ENCODE measurements at regions not wholly inside any gene's neighbourhood (a gene's known extent, or its start where the extent isn't known, plus 50 kb on each side); places are given as distances from the start of the nearest gene placed in this dataset.

DNA sequence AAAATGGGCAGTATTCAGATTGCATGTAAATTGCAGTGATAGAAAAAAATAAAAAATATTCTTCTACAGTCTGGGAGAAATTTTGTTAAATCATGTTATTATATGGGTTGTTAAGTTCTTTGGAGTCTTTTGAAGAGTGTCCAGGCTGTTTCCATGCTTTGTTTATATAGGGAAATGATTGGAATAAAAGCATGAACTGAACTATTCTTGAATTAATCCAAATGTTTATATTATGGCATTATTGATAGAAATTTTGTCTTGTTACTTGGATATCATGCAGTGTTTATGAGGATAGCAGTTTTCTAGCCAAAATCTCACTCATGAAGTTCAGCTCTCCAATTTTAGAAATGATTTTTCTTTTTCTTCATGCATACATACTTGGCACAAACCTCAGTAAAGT is 108.2 kb upstream of the NAV3 start:
- no peak for DNase-seq

DNA sequence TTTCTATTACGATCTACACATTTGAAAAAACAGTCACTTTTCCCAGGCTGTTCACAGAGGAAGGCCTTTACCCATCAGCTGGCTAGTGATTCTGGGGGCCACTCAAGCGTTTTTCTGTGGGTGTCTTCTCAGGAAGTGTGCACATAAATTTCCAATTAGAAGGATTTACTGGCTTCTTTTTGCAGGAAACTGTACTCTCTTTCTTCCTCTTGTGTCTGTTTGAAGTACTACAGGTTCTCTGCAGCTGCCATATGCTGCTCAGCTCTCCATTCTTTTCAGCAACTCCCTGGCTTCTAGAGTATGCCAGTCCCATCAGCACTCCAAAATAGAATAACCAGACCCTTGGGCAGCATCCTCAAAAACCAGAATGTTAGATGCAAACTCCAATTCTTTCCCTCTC is 110.4 kb upstream of the NAV3 start:
- DNase-seq, result no peak

DNA sequence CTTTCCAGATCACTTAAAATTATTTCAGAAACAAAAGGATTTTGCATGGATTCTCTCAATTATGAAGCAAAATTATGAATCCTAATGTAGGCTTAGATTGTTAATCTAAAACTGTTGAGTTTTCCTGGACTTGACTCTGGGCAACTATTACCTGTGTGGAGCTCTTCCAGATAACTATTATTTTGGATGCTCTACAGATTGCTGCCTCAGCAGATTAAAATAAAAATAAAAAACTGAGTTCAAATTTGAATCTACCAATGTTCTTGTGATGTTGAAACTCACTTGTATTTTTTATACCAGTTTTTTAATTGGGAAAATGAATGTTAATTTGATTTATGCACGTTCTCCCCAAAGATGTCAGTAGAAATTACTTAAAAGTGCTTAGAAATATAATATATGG is 120.5 kb upstream of the NAV3 start:
- no peak for DNase-seq

DNA sequence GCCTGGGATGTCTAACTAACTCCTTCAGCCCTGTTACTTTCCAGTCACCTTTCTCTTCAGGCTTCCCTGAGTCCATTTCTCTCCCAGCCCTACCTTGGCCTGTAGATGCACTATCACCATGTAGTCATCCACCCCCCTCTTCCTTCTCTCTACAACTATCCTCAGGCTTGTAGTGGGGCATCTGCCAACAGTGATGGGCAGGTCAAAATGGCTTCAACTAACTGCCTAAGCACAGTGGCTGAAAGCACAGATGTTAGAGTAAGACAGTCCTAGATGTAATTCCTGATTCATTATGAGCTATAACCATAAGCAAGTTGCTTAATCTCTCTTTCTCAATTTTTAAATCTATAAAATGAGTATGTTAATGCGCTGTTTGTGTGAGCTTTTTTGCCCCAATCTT is 133.6 kb upstream of the NAV3 start:
- no peak for DNase-seq

DNA sequence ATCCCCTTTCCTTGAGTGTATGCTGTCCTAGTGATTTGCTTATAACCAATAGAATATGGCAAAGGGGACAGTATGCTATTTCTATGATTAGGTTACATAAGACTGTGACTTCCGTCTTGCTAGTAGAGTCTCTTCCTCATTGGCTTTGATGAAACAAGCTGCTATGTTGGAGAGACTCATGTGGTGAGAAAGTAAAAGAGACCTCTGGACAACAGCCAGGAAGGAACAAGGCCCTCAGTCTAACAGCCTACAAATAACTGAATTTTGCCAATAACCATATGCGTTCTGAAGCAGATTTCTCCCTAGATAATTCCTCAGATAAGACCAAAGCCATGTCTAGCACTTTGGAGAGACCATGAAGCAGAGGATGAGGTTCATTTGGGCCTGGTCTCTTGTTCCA is 134.5 kb upstream of the NAV3 start:
- no peak for DNase-seq

DNA sequence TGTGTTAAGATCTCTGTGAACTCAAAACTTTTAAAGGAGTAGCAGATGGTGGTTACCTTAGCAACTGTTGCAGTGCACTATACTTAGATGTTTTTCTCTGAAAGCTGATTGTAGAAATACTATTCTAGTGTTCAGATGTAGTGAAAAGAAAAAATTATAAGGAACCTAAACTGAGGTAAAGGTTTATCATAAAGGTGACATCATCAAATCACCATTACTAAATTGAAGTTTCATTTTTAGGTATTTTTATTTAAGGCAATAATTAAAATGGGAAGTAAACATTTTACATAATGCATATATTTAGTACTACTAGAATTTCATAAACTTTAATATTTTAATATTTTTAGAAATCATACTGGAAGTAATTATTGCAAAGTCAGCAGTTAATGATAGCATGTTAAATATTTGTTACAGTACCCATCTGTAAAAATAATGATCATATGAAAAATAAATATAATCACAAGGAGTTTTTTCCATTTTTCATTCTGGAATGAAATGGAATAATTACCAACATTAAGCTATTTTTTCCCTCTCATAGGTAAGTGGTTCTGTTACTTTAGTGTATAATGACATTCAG is 141.1 kb upstream of the NAV3 start:
- no peak for DNase-seq

DNA sequence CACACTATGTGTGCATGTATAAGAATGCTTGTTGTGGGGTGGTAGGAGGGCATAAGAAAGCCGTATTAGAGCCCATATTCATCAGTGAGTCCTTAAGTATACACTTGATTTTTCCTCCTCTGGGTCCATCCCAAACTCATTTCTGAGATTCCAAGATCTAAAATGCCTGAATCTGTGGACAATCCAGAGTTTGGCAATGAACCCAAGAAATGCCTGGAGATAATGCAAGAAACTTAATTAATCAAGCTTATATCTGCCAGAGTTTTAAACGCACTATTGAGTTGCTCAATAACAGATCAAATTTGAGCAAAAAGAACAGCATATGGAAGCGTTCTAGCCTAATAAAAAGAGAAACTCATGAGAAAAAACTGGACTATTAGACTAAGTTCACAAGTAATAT is 143.4 kb upstream of the NAV3 start:
- no peak for DNase-seq

DNA sequence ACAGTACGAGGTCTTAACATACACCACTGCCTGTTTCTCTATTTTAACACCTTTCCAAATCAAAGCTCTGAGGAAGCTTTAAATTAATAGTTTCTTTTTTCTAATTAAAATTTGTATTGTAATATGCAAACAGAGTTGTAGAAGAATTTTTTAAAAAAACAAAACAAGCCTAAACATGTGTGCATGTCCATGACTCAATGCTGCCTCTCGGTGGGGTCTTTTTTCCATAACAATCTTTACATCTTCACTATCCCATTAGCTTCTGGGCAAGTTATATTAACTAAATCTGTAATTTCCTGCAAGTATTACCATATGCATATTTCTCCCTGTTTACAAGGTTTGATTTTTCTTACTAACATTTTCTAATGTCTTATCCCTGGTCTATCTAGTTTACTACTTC is 143.9 kb upstream of the NAV3 start:
- DNase-seq, result no peak

DNA sequence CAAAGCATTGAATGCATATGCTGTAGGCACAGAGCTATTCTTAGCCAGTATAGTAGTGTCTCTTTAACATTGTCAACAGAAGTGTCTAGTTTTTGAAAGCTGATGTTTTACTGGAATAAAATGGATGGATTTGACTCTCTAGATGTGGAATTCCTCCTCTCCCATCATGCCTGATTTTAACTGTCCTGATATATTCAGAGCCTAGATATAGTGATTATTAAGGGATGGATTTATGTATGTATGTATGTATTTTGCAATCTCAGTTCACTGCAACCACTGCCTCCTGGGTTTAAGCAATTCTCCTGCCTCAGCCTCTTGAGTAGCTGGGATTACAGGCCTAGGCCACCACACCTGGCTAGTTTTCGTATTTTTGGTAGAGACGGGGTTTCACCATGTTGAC is 144.8 kb upstream of the NAV3 start:
- DNase-seq, result no peak

DNA sequence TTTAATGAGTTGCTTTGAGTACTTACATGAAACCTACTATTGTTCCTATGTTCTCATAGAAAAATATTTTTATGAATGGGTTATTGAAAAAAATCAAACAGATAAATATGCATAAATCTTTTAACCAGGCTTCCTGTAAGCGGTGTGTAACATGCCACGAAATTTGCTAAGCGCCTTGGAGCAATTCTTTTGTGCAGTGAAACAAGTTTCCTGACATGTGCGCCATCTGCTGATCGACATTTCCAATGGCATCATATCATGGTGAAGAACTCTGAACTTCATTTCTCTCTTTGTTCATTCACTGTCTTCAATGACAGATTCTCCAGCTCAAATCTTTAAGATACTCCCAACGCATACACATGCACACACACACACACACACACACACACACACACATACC is 145.6 kb upstream of the NAV3 start:
- DNase-seq, result no peak

DNA sequence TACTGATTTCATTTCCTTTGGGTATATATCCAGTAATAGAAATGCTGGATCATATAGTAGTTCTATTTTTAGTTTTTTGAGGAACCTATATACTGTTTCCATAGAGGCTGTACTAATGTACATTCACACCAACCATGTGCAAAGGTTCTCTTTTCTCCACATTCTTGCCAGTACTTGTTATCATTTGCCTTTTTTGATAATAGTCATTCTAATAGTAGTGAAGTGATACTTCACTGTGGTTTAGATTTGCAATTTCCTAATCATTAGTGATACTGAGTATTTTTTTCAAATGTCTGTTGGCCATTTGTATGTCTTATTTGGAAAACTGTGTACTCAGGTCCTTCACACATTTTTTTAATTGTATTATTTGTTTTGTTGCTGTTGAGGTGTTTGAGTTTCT is 148.2 kb upstream of the NAV3 start:
- no peak for DNase-seq

DNA sequence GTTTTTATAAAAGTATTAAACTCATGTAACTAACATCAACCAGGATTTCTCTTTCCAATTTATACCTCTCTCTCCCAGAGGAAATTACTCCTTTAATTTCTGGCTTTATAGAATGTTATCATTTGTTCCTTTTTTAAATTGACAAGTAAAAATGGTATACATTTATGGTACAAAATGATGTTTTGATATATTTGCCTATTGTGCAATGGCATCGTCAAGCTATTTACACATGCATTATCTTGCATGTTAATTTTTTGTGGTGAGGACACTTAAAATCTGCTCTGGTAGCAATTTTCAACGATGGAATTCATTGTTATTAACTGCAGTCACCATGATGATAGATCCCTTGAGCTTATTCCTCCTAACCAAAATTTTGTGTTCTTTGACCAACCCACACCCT is 149.0 kb upstream of the NAV3 start:
- DNase-seq, result no peak

DNA sequence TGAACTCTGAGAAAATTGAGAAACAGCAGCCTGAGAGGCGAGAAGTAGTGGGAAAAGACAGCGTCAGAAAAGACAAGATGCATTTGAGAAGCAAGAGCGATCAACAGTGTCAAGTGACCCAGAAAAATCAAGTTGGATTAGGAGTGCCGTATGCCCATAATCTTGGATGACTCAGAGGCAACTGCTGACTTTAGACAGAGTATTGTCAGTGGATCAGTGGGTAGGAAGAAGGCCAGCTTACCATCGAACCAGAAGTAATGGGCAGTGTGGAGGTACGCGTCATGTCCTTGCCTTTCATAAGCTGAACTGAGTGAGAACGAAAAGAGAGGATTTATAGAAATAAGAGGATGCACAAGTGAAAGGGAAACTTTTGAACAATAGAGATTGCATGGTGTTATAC is 151.0 kb upstream of the NAV3 start:
- DNase-seq, result no peak

DNA sequence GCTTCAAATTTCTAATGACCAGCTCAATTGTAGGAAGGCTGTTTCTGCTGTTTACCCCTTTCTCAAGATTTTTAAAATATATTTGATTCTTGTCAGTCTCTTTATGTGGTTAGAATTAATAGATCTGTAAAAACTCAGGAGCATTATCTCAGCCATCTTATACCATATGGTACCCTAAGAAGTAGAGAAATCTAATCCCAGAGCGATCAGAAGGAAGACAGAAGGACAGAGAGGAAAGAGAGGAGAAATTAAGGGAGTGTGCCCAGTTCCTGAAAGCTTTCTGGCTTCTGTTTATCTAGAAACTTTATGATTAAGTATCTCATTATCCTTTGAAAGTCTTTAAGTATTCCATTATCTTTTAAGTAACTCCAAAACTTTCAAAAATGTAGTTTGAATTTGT is 152.1 kb upstream of the NAV3 start:
- DNase-seq, result no peak

DNA sequence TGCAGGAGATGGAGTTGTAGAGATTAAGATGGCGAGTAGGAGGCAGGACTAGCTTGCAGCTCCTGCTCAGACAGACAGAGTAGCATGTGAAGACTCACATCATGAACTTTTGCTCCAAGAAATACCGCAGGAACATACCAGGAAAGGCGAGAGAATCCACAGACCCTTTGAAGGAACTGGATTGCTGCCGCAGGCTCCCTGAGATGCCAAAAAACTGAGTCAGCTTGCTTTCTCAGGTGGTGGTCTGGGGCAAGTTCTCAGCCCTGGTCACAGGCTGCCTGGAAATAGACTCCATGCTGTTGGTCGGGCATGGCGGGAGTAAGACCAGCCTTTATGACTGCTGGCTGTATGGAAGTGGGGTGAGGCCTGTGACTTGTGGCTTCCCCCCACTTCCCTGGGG is 163.6 kb upstream of the NAV3 start:
- DNase-seq, result no peak

DNA sequence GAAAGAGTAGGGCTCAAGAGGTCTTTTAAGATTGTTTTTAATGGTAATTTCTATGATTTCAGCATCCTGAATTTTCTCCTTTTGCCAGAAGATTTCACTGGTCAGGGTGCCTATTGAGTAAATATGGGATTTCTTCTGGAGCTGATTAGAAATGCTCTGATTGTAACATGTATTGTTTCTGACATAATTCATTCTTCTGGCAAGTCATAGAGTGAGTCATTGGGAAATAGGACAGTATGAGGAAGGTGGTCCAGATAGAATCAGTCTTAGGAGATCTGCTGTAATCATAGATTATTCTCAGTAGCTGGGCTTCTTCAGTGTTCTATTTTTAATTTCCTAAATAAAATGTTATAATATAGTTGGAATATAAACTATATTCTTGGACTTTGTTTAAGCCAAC is 182.0 kb upstream of the NAV3 start:
- no peak for DNase-seq

DNA sequence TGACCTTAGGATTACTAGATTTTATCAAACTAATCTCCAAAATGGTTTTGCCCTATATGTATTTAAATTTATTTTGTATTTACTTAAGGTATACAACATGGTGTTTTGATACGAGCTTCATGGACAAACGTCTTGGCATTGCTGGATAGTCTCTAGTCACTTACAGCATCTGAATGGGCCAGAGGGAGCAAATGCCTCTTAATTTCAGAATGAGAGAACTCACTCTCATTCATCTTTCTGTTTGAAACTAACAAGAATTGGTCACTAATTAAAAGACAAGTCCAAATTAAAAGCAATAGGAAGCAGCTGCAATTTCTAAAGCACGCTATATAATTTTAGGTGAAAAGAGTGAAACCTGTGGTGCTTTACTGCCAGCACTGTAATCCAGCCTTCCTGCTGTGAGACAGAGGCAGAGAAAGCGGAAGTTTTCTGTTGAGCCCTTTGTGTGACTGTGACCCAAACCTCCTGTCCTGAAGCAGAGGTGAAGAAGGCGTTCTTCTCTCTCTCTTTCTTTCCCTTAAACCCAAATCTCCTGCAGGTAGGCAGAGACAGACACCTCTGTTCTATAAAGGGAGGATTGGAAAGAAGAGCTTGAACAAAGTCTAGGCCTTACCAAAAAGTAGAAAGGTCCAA is 184.6 kb upstream of the NAV3 start:
- no peak for DNase-seq

DNA sequence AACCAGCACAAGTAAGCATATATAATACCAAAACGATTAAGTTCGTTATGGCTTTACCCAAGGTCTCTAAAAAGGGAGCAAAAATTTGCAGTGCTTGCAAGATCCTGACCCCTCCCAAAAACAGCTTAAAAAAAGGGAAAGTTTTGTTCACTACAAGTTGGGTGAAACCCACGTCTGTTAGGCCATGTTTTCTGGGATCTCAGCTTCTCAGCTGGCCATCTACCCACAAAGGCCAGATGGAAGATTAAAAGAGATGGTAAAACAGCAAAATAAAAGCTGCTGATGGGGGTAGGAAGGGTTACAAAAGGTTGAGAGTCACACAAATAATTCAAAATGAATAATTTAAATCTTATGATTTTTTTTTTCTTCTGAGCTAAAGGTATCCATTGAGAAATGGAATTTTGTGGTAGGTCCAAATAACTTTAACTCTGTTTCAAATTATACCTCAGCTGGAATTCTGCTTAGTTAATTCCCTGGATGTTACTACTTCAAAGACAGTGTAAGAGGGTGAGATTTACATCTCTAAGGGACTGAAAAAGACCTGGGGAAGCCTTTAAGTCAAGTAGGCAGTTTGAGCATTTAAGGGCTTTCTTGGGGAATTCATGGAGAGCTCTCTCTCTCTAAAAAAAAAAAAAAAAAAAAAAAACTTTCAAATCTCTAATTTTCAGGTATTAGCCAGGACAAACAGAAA is 185.6 kb upstream of the NAV3 start:
- DNase-seq, result no peak

DNA sequence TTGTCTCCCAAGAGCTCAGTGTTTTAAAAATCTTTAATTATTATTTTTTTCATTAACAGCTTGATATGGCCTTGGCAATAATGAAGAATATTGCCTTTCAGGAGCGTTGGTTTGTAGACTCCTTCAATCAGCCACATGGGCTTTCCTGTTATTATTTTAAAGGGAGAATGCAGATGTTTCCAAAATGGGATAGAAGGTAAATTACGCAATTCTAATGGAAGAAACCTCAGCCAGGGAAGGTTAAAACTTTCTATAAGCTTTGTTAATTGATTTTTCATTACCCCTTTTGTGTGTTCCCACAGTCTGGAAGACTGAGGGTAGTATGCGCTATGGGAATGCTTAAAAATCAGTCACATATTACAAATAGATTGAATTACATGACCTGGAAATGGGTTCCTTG is 188.4 kb upstream of the NAV3 start:
- DNase-seq, result no peak

DNA sequence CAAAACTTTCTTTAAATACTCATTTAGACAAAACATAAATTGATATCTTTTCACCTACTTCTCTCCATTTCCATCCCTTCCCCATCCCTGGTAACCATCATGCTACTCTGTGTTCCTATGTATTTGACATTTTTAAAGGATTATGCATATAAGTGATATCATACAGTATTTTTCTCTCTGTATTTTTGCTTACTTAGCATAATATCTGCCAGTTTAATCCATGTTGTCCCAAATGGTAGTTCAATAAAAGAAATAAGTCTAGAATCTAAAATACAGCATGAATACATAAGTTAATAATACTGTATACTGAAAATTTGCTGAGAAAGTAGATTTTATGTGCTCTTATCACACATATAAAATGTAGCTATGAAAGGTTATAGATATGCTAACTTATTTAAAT is 190.3 kb upstream of the NAV3 start:
- DNase-seq, result no peak

DNA sequence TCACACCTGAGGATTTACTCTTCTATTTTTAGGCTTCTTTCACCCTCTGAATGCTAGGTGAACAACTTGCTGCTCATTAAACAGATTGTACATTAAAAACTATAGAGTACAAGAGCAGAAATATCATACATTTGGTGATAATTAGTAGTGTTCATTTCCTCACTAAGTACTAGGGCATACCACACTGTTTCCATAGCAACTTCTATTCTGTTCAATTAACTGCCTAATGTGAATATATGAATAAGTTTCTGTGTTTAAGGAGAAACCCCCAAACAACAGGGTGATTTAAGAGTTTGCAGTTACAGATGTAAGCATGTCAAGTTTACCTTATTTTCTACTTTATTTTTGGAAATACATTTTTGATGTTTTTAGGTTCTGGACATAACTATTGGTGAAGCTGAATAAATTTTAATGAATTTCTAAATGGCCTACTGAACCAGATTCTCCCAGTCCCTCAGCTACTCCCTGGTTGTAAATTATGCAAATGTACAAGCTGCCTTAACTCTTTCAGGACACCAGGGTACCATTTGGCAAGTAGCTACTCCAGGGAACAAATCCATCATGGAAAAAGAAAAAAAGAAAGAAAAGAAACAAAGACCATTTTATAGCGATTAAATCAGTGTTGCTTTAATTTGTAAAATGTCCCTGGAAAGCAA is 199.8 kb upstream of the NAV3 start:
- no peak for DNase-seq

DNA sequence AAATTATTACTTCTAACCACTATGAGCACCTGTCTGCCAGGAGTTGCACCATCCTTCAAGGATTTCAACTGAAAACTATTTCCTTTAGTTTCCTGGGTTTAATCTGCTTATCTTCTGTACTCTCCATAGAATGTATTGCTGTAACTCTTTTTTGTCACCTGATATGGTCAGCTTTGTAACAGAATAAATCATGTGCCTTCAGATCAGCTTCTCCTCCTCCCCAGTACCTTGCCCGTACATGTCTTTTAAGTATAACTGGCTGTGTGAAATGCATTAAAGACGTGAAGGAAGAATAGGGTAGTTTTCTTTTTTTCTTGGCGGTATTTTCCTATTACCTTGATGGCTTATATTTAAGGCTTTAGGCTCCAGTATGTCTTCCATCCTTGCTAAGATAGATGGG is 200.3 kb upstream of the NAV3 start:
- no peak for DNase-seq

DNA sequence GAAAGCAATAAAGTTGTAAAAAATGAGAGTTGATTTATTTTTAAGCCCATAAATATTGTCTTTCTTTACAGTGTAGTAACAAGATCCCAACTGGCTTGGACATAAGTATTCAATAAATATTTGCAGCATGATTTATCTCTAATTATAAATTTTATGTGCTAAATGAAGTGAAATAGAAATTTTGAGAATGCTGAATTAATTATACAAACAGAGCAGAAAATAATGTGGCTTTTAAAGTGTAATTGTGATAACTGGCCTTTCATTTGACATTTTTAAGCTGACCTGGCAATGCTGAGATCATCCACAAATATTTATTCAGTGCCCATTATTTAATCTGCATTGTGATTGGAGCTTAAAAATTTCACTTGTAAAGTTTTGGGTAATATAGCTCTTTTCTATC is 201.6 kb upstream of the NAV3 start:
- no peak for DNase-seq

DNA sequence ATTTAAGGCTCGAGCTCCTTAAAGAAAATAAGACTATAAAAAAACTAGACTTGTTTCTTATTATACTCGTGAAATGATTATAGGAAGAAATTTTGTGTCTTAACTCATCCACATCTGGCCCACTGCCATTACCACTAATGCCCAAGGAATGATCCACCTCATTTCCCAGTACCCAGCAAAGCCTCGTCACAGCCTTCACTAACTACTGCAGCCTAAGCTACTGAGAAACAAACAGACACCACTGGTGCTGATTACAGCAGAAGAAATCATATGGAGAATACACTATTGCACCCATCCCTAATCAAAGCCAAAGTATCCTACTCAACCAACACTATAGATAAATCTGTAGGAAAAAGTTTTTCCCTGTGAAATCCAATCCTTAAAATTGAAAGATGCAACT is 205.3 kb upstream of the NAV3 start:
- DNase-seq, result no peak

DNA sequence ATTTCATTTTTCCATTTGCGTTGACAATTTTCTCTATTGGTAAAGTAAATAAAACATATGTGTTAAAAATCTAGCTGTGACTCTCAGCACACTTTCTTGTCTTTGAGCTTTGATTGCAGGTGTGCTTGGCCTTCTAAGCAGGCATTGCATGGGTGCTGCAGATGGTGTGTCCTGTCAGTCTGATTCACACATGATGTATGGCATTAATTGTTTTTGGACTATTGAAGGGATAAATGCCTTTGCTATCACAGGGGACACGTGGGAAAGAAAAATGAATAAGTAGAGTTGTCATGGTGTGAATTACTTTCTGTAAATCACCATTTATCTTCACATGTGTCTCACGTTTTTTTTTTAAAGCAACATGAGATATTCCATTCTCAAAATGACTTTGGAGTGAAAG is 211.3 kb upstream of the NAV3 start:
- no peak for DNase-seq
